SKM-1 treated with dmso at 0.1 percent for 144 hours (cell line): ENCODE measurements at regions not wholly inside any gene's neighbourhood (a gene's known extent, or its start where the extent isn't known, plus 50 kb on each side); places are given as distances from the start of the nearest gene placed in this dataset.
"Not testable (repeated sequence)": the region's sequence is repeated elsewhere in the genome, so short reads cannot be mapped to it uniquely, and the experiment has no call there.

ENCODE experiments used
- DNase-seq: peaks from one replicate; lab custom pipeline; 2025; ENCODE audit not compliant: unreplicated experiment; lab: John Stamatoyannopoulos, UW

GRCh38 chr2:7516484-7517063 is 599.4 kb downstream of the RNF144A start:
- DNase-seq, result no peak

GRCh38 chr2:7517088-7517487 is 599.9 kb downstream of the RNF144A start:
- DNase-seq, result no peak

DNA sequence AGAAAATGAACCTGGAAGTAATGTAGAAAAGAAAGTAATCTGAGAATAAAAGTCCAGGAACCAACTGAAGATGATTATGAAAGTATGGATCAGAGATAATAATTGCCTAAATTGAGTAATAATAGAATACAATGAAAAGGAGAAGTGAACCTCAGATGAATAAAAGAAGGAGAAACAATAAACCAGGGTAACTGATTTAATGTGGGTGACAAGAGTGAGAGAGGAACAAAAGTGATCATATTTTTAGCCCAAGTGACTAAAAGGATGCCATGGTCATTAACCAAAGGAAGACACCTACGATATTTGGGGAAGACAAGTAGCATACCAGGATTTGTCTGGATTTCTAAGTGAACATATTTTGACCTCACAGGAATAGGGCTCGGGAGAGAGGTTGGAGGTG is 600.6 kb downstream of the RNF144A start:
- DNase-seq, result no peak

GRCh38 chr2:7523481-7524120 is 606.4 kb downstream of the RNF144A start:
- no peak for DNase-seq

GRCh38 chr2:7524195-7524594 is 607.0 kb downstream of the RNF144A start:
- DNase-seq, result no peak

- no peak for DNase-seq
These were observed 608.5 kb downstream of the RNF144A start for GRCh38 chr2:7525746-7526145.

DNA sequence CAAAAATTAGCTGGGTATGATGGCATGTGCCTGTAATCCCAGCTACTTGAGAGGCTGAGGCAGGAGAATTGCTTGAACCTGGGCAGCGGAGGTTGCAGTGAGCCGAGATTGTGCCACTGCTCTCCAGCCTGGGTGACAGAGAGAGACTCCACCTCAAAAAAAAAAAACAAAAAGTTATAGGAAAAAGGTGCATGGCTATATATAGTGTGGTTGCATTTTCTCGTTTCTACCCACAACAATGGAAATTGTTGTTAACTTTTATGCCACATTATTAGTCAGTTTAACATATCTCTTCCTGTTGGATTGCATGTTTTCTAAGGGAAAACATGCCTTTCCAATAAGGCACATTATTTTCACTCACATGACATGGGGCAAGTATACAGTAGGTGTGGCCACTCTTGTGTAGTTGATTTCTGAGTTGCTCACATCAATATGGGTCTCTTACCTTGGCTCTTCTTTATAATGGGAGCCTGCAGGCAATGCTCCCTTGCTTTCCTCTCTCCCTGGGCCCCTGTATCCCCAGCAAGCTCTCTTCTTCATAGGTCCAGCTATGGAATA is 610.0 kb downstream of the RNF144A start:
- no peak for DNase-seq

GRCh38 chr2:7530001-7530400 is 612.8 kb downstream of the RNF144A start:
- DNase-seq, result no peak

DNA sequence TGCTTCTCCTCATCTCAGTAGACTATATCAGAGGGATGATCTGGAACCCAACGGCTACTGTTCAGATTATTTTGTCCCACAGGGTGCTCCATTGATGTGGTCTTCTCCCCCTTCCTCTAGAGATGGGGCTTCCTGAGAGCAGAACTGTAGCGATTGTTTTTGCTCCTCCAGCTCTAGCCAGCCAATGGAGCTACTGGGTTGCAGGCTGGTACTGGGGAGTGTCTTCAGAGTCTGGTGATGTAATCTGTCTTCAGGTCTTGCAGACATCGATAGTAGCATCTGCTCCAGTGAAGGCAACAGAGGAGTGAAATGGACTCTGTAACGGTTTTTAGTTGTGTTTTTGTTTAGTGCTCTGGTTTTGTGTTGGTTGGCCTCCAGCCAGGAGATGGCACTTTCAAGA is 621.9 kb downstream of the RNF144A start:
- no peak for DNase-seq

DNA sequence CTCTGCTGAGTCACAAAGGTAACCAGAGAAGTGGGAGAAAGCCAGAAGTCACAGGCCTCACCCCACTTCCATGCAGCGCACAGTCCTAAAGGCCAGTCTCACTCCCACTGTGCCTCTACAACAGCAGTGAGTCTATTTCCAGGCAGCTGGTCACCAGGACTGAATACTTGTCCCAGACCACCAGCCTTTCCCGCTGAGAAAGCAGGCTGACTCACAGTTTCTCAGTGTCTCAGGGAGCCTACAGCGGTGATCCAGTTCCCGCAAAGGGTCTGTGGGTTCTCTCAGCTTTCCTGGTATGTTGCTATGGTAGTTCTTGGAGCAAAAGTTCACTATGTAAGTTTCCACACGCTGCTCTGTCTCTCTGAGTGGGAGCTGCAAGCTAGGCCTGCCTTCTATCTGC is 622.5 kb downstream of the RNF144A start:
- no peak for DNase-seq

DNA sequence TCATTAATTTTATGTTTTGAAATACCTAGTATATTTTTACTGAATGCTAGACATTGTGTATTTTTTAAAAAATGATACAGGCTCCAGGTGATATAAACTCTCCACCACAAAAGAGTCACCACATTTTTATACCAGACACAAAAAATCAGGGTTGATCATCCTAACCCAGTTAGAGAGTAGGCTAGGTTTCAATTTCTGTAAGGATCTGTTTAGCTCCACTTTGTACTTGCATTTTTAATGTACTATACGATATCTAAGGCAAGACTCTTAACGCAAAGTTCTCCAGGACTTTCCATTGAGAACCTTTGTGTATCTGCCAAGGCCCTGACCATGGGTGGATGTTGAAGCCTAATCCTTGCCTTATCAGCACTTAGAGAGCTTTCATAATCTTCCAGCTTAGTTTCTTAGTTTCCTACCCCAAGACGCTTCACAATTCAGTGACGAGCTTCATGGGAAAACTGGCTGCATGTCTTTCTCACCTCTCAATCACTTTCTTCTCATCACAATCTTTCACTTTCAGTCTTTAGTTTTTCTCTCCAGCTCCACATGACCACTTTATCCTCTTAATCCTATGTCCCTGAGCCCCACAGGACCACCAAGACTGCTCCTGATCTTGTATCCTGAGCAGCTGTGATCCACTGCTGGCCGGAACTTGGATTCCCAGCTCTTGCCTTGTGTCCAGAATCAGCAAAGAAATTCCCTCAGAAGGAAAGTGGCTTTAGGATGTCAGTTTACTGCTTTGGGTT is 635.8 kb downstream of the RNF144A start:
- DNase-seq, result no peak

GRCh38 chr2:7555260-7555659 is 638.0 kb downstream of the RNF144A start:
- no peak for DNase-seq

DNA sequence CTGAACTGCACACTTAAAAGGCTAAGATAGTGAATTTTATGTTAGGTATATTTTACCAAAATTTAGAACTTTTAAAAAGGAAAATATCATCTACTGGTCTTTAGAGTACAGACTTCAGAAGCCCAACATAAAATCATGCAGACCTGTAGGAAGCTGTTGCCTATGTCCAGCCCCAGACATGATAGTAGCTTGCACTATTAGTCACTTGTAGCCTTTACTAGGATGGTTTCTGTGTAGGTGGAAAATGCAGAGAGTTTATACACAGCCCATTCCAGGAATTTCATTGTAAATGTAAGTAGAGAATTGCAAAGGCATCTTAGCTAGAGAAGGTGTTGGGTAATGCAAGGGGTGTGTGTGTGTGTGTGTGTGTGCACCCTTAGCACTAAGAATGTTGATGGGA is 640.2 kb downstream of the RNF144A start:
- no peak for DNase-seq

DNA sequence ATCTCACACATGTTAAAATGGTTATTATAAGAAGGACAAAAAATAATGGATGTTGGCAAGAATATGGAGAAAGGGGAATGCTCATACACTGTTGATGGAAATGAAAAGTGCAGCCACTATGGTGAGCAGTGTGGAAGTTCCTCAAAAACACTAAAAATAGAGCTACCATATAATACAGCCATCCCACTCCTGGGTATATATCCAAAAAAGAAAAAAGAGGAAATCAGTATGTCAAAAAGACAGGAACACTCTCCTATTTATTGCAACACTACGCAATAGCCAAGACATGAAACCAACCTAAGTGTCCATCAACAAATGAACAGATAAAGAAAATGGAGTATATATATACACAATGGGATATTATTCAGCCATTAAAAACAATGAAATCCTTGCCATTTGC is 642.6 kb downstream of the RNF144A start:
- peak; percentile 17 for DNase-seq

DNA sequence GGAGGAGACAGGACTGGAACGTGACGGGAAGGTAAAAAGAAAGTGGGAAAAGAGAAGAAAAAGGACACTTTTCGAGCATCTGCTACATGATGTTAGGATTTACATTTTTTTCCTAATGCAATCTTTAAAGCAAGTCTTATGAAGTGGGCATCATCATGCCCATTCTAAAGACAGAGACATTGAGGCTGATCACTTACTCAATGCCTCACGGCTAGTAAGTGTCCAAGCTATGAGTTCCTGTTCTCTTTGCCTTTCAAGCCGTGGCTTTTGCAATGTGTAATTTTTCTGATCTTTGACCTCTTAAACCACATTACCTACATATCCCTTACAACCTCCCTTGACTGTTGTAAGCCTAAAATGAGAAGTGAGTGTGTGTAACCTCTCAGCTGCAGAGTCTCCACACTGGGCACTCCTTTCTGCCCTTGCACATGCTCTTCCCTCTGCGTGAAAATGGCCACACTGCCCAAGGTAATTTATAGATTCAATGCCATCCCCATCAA is 649.2 kb downstream of the RNF144A start:
- DNase-seq, result peak; percentile 28

DNA sequence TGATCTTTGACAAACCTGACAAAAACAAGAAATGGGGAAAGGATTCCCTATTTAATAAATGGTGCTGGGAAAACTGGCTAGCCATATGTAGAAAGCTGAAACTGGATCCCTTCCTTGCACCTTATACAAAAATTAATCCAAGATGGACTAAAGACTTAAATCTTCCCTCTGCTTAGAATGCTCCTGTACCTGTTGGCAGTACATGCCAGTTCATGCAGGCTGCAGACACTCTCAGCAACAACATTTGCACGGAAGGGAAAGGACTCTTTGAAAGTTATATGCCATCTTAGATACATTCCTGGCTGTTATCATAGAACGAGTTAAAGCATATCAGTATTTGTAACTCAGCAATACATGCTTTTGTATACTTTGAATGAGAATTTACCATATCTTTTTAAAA is 649.9 kb downstream of the RNF144A start:
- DNase-seq, result not testable (repeated sequence)

DNA sequence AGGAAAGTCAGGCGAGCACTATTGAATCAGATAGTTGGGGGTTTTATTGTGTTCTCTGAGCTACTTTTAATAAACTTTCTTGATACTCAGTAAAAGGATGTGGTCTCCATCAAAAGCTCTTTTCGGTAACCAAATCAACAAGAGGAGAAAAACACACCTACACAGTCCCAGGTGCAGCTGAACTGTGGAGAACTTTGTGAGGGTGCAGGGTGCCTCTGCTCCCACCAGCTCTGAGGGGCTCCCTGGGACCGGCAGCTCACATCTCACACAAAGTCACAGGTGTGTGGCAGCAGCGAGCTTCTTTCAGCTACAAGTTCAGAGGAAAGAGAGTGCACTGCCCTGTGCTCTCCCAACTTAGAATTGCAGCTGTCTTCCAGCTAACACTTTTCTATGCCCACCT is 650.4 kb downstream of the RNF144A start:
- DNase-seq, result no peak

- no peak for DNase-seq
These were observed 653.0 kb downstream of the RNF144A start for GRCh38 chr2:7570247-7570646.

DNA sequence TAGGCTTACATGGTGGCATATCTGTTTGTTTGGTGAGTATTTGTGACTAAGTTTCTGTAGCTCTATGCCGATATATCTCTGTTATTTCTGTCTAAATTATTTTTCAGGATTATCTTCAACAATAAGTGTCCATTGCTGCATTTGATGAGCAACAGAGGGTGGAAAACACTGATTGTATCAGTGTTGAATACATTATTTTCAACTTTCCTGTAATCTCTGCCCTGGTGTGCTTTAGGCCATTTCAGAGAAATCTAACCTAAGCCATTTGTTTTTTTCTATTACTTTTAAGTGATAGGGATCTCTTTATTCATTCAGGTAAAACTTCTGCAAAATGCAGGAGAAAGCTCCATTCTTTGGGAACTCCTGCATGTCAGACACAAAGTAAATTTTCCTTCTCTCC is 654.5 kb downstream of the RNF144A start:
- DNase-seq, result no peak

GRCh38 chr2:7572450-7572849 is 655.2 kb downstream of the RNF144A start:
- no peak for DNase-seq

DNA sequence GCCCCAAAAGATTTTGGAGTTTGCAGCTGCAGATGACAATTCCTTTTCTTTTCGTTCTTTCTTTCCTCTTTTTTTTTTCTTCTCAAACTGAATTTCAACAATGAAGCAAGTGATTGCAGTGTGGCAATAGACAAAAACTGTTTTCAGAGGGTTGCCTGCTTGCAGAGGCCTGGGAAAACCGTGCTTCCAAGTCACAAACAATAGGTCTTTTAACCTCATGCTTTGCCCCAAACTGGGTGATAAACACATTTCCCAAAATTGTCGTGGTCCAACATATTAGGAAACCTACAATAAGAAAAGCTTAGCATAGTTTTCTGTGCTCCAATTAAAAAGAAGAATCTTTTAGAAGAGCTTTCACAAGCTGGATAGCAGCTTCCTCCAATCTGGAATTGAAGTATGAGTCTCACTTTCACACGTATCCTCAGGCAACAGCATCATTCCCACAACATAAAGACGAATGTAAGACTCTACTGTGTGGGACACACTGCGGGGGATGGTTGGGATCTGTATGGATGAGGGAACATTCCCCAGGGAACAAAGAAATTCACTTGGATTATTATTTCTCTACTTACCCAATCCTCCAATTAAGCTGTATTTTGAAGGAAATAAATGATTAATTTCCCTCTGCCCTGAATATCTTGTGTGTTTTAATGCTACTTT is 656.1 kb downstream of the RNF144A start:
- no peak for DNase-seq
